Neural progenitor cell (in vitro differentiated cells): ENCODE measurements at regions not wholly inside any gene's neighbourhood (a gene's known extent, or its start where the extent isn't known, plus 50 kb on each side); places are given as distances from the start of the nearest gene placed in this dataset.
"Not testable (repeated sequence)": the region's sequence is repeated elsewhere in the genome, so short reads cannot be mapped to it uniquely, and the experiment has no call there.

Source experiments
- EZH2 ChIP-seq: fragments of 200-600 bp; sonication (generic); IDR thresholded peaks from 2 replicates; pipeline ENCODE4 v1.6.1; 2017; ENCODE audit warnings: antibody characterized with exemption, mild to moderate bottlenecking, moderate library complexity
- EZH2phosphoT487 ChIP-seq: fragments of 200-600 bp; sonication (generic); IDR thresholded peaks from 2 replicates; pipeline ENCODE4 v1.6.1; 2017; ENCODE audit warnings: antibody characterized with exemption
- TF ChIP-seq, protein P1 (sequence below): fragments of 200-600 bp; sonication (generic); IDR thresholded peaks from 2 replicates; pipeline ENCODE4 v1.5.1; 2017; ENCODE audit warnings: antibody characterized with exemption, mild to moderate bottlenecking

DNA sequence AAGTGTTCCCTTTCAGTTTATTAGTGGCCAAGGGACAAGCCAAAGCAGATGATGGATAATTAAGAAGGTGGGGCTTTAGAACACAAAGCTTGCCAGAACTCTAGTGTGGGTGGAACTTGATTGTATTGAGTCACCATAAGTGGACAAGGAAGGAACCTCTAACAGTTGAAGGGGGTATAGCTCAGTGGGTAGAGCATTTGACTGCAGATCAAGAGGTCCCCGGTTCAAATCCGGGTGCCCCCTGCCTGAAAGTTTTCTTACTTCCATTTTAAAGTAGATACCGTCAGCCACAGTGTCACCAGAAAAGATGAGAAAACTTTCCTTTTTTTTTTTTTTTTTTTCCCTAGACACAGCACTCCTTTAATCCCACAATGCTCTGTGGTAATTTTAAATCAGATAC is 152.3 kb downstream of the MTHFS start:
- TF ChIP-seq, protein P1, sequence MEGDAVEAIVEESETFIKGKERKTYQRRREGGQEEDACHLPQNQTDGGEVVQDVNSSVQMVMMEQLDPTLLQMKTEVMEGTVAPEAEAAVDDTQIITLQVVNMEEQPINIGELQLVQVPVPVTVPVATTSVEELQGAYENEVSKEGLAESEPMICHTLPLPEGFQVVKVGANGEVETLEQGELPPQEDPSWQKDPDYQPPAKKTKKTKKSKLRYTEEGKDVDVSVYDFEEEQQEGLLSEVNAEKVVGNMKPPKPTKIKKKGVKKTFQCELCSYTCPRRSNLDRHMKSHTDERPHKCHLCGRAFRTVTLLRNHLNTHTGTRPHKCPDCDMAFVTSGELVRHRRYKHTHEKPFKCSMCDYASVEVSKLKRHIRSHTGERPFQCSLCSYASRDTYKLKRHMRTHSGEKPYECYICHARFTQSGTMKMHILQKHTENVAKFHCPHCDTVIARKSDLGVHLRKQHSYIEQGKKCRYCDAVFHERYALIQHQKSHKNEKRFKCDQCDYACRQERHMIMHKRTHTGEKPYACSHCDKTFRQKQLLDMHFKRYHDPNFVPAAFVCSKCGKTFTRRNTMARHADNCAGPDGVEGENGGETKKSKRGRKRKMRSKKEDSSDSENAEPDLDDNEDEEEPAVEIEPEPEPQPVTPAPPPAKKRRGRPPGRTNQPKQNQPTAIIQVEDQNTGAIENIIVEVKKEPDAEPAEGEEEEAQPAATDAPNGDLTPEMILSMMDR, result not testable (repeated sequence)
- TF ChIP-seq EZH2phosphoT487, EZH2: not testable (repeated sequence)
